ENCODE measurements at regions not wholly inside any gene's neighbourhood (a gene's known extent, or its start where the extent isn't known, plus 50 kb on each side); places are given as distances from the start of the nearest gene placed in this dataset.
"Not testable (repeated sequence)": the region's sequence is repeated elsewhere in the genome, so short reads cannot be mapped to it uniquely, and the experiment has no call there.

GRCh38 chr1:182259229-182259872 lies 132.2 kb downstream of the GLUL start:
- DNase-seq, result no peak

GRCh38 chr1:182257369-182258063 lies 134.1 kb downstream of the GLUL start:
- no peak for DNase-seq

- no peak for DNase-seq
Measured at GRCh38 chr1:182256931-182257330, 134.7 kb downstream of the GLUL start.

GRCh38 chr1:182255494-182255893 lies 136.1 kb downstream of the GLUL start:
- DNase-seq, result no peak

GRCh38 chr1:182253319-182253860 lies 138.2 kb downstream of the GLUL start:
- DNase-seq, result no peak

- DNase-seq, result no peak
Measured at GRCh38 chr1:182251561-182251960, 140.0 kb downstream of the GLUL start.

- no peak for DNase-seq
Measured at GRCh38 chr1:182249201-182249676, 142.4 kb downstream of the GLUL start.

- DNase-seq, result no peak
Measured at GRCh38 chr1:182248721-182249120, 142.9 kb downstream of the GLUL start.

GRCh38 chr1:182247813-182248212 lies 143.8 kb downstream of the GLUL start:
- DNase-seq, result not testable (repeated sequence)

GRCh38 chr1:182246783-182247182 lies 144.8 kb downstream of the GLUL start:
- DNase-seq, result no peak

GRCh38 chr1:182245040-182245439 lies 146.6 kb downstream of the GLUL start:
- no peak for DNase-seq

GRCh38 chr1:182244451-182244850 lies 147.1 kb downstream of the GLUL start:
- DNase-seq, result no peak

- DNase-seq, result no peak
Measured at GRCh38 chr1:182242641-182243040, 148.9 kb downstream of the GLUL start.

GRCh38 chr1:182240085-182240484 lies 151.5 kb downstream of the GLUL start:
- no peak for DNase-seq

- DNase-seq, result no peak
Measured at GRCh38 chr1:182238421-182238820, 153.2 kb downstream of the GLUL start.

- DNase-seq, result no peak
Measured at GRCh38 chr1:182237329-182237728, 154.3 kb downstream of the GLUL start.

- no peak for DNase-seq
Measured at GRCh38 chr1:182236651-182237077, 154.9 kb downstream of the GLUL start.

- DNase-seq, result no peak
Measured at GRCh38 chr1:182235952-182236650, 155.5 kb downstream of the GLUL start.

GRCh38 chr1:182235604-182235951 lies 156.0 kb downstream of the GLUL start:
- no peak for DNase-seq

- no peak for DNase-seq
Measured at GRCh38 chr1:182229921-182230491, 161.6 kb downstream of the GLUL start.

- DNase-seq, result no peak
Measured at GRCh38 chr1:182229451-182229850, 162.1 kb downstream of the GLUL start.

GRCh38 chr1:182227864-182228547 lies 163.6 kb downstream of the GLUL start:
- DNase-seq, result no peak

- DNase-seq, result no peak
Measured at GRCh38 chr1:182226618-182227017, 165.0 kb downstream of the GLUL start.
